ENCODE measurements at regions not wholly inside any gene's neighbourhood (a gene's known extent, or its start where the extent isn't known, plus 50 kb on each side); places are given as distances from the start of the nearest gene placed in this dataset.

DNA sequence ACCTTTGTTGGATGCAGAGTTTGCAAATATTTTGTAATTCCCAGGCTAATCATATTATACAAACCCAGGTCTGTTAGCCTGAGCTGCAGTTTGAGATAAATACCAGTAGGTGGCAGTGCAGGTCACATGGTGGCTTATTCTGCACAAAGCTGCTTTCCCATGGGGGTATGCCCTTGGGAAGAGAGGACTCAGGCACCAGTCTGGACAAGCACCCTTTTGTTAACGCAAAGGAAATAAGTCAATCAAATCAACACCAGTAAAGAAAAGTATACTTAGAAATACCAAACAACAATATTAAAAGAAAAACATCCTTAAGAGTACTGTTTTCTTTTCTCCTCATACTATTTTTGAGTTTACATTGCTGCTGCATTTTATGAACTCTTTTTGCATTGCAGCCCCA is 389.0 kb upstream of the ZFP42 start:
- Histone ChIP-seq H3K27me3 (no peaks in the 10 kb centered on the region), H3K36me3 (no peaks in the 10 kb centered on the region), H3K27ac (no peak overlapping the region), H3K4me1 (peaks cover 18% of the 10 kb centered on the region), H3K4me3 (no peak overlapping the region), H3K9me3 (no peaks in the 10 kb centered on the region)
- WGBS, result 29% methylated on average over 1 of the region's 1 CpG
- TF ChIP-seq POLR2A (IDR thresholded peaks at IDR 0.05), result no peak
- TF ChIP-seq, protein P1, sequence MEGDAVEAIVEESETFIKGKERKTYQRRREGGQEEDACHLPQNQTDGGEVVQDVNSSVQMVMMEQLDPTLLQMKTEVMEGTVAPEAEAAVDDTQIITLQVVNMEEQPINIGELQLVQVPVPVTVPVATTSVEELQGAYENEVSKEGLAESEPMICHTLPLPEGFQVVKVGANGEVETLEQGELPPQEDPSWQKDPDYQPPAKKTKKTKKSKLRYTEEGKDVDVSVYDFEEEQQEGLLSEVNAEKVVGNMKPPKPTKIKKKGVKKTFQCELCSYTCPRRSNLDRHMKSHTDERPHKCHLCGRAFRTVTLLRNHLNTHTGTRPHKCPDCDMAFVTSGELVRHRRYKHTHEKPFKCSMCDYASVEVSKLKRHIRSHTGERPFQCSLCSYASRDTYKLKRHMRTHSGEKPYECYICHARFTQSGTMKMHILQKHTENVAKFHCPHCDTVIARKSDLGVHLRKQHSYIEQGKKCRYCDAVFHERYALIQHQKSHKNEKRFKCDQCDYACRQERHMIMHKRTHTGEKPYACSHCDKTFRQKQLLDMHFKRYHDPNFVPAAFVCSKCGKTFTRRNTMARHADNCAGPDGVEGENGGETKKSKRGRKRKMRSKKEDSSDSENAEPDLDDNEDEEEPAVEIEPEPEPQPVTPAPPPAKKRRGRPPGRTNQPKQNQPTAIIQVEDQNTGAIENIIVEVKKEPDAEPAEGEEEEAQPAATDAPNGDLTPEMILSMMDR (IDR thresholded peaks at IDR 0.05), result peak; percentile 52 to 74
- DNase-seq (ENCODE audit: low spot score in 2 of 2), result no peak

DNA sequence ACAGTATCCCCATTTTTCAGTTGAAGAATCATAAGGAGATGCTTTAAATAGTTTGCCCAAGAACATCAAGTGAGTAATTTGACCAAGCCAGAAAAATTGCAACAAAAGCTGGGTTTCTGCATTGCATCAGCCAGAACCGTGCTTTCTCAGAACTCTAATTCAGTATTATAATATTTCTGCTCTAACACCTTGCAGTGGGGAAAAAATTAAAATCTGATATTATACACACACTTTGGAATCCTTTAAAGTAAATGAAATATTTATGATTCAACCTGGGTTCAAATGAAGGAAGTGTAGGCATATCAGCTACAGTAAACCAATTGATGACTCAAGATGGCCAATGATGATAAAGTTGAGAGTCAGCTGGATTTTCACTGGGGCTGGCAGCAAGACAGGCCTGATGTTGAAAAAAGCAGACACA is 387.6 kb upstream of the ZFP42 start:
- WGBS, result 60% methylated on average over 1 of the region's 1 CpG
- TF ChIP-seq EP300 (IDR thresholded peaks at IDR 0.05), result no peak
- TF ChIP-seq, protein P1 (IDR thresholded peaks at IDR 0.05), result no peak
- TF ChIP-seq POLR2A (IDR thresholded peaks at IDR 0.05), result no peak
- no peak for TF ChIP-seq POLR2AphosphoS5 (IDR thresholded peaks at IDR 0.05)
- no peaks in the 10 kb centered on the region for H3K36me3 ChIP-seq

DNA sequence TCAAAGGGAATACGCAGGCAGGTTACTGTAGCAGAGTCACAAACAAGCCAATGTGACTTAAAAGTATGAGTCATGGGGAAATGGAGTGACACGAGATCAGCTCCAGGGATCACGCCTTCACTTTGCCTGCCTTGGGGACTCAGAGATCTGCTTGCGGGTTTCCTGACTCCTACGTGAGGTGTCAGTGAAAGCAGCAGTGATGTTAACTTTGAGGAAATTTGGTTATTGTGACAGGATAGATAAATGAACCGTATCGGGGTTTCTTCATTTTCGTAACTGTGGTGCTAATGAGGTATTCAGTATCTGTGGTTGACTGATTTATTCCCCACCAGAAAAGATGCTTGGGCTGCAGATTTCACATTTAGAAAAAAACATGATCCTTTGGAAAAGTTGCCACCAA is 383.3 kb upstream of the ZFP42 start:
- WGBS, result 65% methylated on average over 8 of the region's 8 CpGs
- Histone ChIP-seq H3K36me3 (no peaks in the 10 kb centered on the region), H3K27ac (no peak overlapping the region), H3K9me3 (no peaks in the 10 kb centered on the region), H3K4me3 (no peak overlapping the region), H3K4me1 (no peaks in the 10 kb centered on the region), H3K27me3 (no peaks in the 10 kb centered on the region)
- DNase-seq (ENCODE audit: low spot score in 2 of 2), result peak in 1 of 2 donors; percentile 59
- TF ChIP-seq, protein P1 (IDR thresholded peaks at IDR 0.05), result no peak
- TF ChIP-seq POLR2A (IDR thresholded peaks at IDR 0.05) (no peak), POLR2AphosphoS5 (IDR thresholded peaks at IDR 0.05) (no peak), EP300 (IDR thresholded peaks at IDR 0.05) (no peak)

More for the DNA sequence above, 387.6 kb upstream of the ZFP42 start:
- Histone ChIP-seq H3K27ac (no peak overlapping the region), H3K4me1 (peaks cover 5% of the 10 kb centered on the region), H3K27me3 (no peaks in the 10 kb centered on the region), H3K9me3 (no peaks in the 10 kb centered on the region), H3K4me3 (no peak overlapping the region)
- no peak for DNase-seq (ENCODE audit: low spot score in 2 of 2)

DNA sequence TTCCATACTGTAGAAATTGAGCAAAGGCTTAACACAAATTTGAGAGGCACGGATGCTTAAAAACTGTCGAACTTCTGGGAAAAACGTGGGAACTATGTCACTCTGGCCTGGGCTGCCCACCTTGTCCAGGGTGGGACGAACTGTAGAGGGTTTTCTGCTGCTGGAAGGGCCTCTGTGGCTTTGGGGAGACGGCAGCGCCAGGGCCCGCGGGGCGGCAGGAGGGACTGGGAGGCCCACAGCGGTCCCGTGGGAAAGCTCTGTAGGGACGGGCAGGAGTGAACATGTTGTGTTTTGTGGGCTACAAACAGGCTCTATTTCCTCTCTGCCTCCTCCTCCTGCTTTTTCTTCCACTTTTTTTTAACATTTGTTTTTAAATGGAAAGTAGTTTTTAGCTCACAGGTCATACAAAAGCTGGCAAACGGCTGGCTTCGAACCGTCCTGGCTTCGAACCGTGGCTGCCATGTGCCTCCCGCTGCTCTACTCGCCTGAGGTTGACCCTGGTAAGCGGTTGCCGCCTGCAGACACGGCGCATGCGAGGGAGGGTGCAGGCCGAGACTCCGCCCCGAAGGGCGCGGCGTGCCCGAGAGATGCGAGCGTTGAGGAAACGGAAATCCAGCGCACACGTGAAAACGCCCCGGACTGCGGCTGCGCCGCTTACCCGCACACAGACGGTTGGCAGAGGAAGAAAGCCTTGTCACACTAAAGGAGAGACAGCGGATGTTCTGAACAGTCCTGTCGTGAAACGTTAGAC is 382.3 kb upstream of the ZFP42 start:
- no peaks in the 10 kb centered on the region for H3K4me1 ChIP-seq
- no peak overlapping the region for H3K4me3 ChIP-seq
- no peaks in the 10 kb centered on the region for H3K27me3 ChIP-seq
- H3K36me3 ChIP-seq, result no peaks in the 10 kb centered on the region
- TF ChIP-seq POLR2AphosphoS5 (IDR thresholded peaks at IDR 0.05) (no peak), EP300 (IDR thresholded peaks at IDR 0.05) (no peak), POLR2A (IDR thresholded peaks at IDR 0.05) (no peak)
- TF ChIP-seq, protein P1 (IDR thresholded peaks at IDR 0.05), result no peak
- H3K27ac ChIP-seq, result no peak overlapping the region
- H3K9me3 ChIP-seq, result no peaks in the 10 kb centered on the region
- no peak for DNase-seq (ENCODE audit: low spot score in 2 of 2)
- WGBS, result 93% methylated on average over 46 of the region's 46 CpGs

DNA sequence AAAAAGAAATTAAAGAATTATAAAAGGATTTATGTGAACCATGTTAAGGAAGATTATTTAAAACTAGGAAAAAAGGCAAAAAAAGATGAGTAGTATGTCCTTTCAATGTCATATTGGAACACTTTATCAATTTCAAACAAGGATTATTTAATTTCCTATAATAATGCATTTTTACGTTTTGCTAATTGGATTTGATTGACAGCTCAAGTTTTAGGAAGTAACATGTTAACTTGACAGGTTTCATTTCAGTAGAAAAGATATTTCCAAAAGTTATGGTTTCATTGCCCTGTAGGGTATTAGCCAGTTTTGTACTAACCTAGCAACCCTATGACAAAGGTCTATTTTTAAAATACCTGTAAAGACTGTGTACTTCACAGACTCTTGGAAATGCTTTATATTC is 379.6 kb upstream of the ZFP42 start:
- no peak overlapping the region for H3K27ac ChIP-seq
- no peaks in the 10 kb centered on the region for H3K4me1 ChIP-seq
- H3K9me3 ChIP-seq, result no peaks in the 10 kb centered on the region
- 43% methylated on average over 1 of the region's 1 CpG for WGBS
- H3K36me3 ChIP-seq, result no peaks in the 10 kb centered on the region
- H3K4me3 ChIP-seq, result no peak overlapping the region
- DNase-seq (ENCODE audit: low spot score in 2 of 2), result no peak
- no peaks in the 10 kb centered on the region for H3K27me3 ChIP-seq
- TF ChIP-seq EP300 (IDR thresholded peaks at IDR 0.05) (no peak), POLR2AphosphoS5 (IDR thresholded peaks at IDR 0.05) (no peak), POLR2A (IDR thresholded peaks at IDR 0.05) (no peak)
- TF ChIP-seq, protein P1 (IDR thresholded peaks at IDR 0.05), result no peak
